GM23338 (cell line): ENCODE measurements at regions not wholly inside any gene's neighbourhood (a gene's known extent, or its start where the extent isn't known, plus 50 kb on each side); places are given as distances from the start of the nearest gene placed in this dataset.

Source experiments
- ATAC-seq: fragments of 200-7000 bp; cut with Tn5 transposase; 3 replicates; pipeline ENCODE4 v1.9.1; 2020
- DNase-seq: peaks from one replicate; pipeline ENCODE4 v3.0.0-alpha.2; 2015; ENCODE audit warnings: low spot score
- H2AFZ ChIP-seq: fragments of 200-600 bp; sonication (generic); 2 replicates; pipeline ENCODE4 v1.8.0; 2016; ENCODE audit warnings: antibody characterized with exemption, mild to moderate bottlenecking, moderate library complexity
- H3F3A ChIP-seq: fragments of 200-600 bp; sonication (generic); replicated peaks from 2 replicates; pipeline ENCODE4 v1.8.0; 2017; ENCODE audit warnings: antibody characterized with exemption, mixed run types, low read depth
- H3K27ac ChIP-seq: fragments of 200-600 bp; sonication (generic); 2 replicates; pipeline ENCODE4 v1.6.1; 2016; ENCODE audit warnings: low read depth
- H3K27me3 ChIP-seq: fragments of 200-600 bp; sonication (generic); 2 replicates; pipeline ENCODE4 v1.8.0; 2016; ENCODE audit warnings: mild to moderate bottlenecking, mixed run types, moderate library complexity; ENCODE audit not compliant: insufficient read depth
- H3K36me3 ChIP-seq: fragments of 200-600 bp; sonication (generic); 2 replicates; pipeline ENCODE4 v1.8.0; 2016; ENCODE audit warnings: mild to moderate bottlenecking; ENCODE audit not compliant: insufficient read depth
- H3K4me1 ChIP-seq: fragments of 200-600 bp; sonication (generic); 2 replicates; pipeline ENCODE4 v1.8.0; 2016; ENCODE audit warnings: mild to moderate bottlenecking, moderate library complexity; ENCODE audit not compliant: insufficient read depth
- H3K4me2 ChIP-seq: fragments of 200-600 bp; sonication (generic); 2 replicates; pipeline ENCODE4 v1.7.1; 2017; ENCODE audit warnings: mixed run types
- H3K4me3 ChIP-seq: fragments of 200-600 bp; sonication (generic); 2 replicates; pipeline ENCODE4 v1.6.1; 2016; ENCODE audit warnings: mixed run types
- H3K79me2 ChIP-seq: fragments of 200-600 bp; sonication (generic); replicated peaks from 2 replicates; pipeline ENCODE4 v1.8.0; 2017; ENCODE audit warnings: mild to moderate bottlenecking; ENCODE audit not compliant: insufficient read depth
- H3K9me2 ChIP-seq: fragments of 200-600 bp; sonication (generic); 2 replicates; pipeline ENCODE4 v1.8.0; 2017; ENCODE audit not compliant: insufficient read depth
- H4K20me1 ChIP-seq: fragments of 200-600 bp; sonication (generic); replicated peaks from 2 replicates; pipeline ENCODE4 v1.8.0; 2017; ENCODE audit warnings: mild to moderate bottlenecking; ENCODE audit not compliant: insufficient read depth
- H3K27ac Mint-ChIP-seq: 2 replicates; pipeline ENCODE4 v1.8.0; 2020; ENCODE audit warnings: inconsistent platforms, mild to moderate bottlenecking, moderate library complexity, mixed read lengths
- H3K27me3 Mint-ChIP-seq: 3 replicates; pipeline ENCODE4 v1.8.0; 2022; ENCODE audit warnings: low read depth, mild to moderate bottlenecking, moderate library complexity, mixed read lengths, inconsistent platforms; ENCODE audit not compliant: insufficient read depth, poor library complexity
- H3K36me3 Mint-ChIP-seq: 3 replicates; pipeline ENCODE4 v1.8.0; 2021; ENCODE audit warnings: low read depth, mild to moderate bottlenecking, inconsistent platforms, moderate library complexity, mixed read lengths
- H3K4me1 Mint-ChIP-seq: 3 replicates; pipeline ENCODE4 v1.8.0; 2020; ENCODE audit warnings: mild to moderate bottlenecking, inconsistent platforms, mixed read lengths
- H3K4me3 Mint-ChIP-seq: 3 replicates; pipeline ENCODE4 v1.8.0; 2021; ENCODE audit warnings: moderate library complexity, mild to moderate bottlenecking, inconsistent platforms, mixed read lengths
- H3K9me3 Mint-ChIP-seq: 3 replicates; pipeline ENCODE4 v1.8.0; 2020; ENCODE audit warnings: moderate library complexity, mild to moderate bottlenecking, inconsistent platforms, mixed read lengths
- CREB1 ChIP-seq: fragments of 250-450 bp; sonication (Bioruptor Pico); IDR thresholded peaks from 2 replicates; pipeline ENCODE4 v1.5.0; 2020; ENCODE audit warnings: low read depth, mild to moderate bottlenecking, moderate library complexity
- CTCF ChIP-seq, 2 experiments: fragments of 200-600 bp in 1 of 2; sonication (generic) in 1 of 2; conservative IDR thresholded peaks; 2 replicates each; pipeline versions ENCODE4 v1.5.1 to v1.6.1; 2016 to 2017; ENCODE audit warnings: antibody characterized with exemption in 2 of 2, low read depth in 2 of 2, mild to moderate bottlenecking in 2 of 2, moderate library complexity in 1 of 2
- ETS1 ChIP-seq: IDR thresholded peaks from 2 replicates; pipeline ENCODE4 v1.6.1; 2016; ENCODE audit warnings: antibody characterized with exemption
- EZH2 ChIP-seq: fragments of 200-600 bp; sonication (generic); IDR thresholded peaks from one replicate; pipeline ENCODE4 v1.8.0; 2017; ENCODE audit warnings: antibody characterized with exemption, mild to moderate bottlenecking, low read depth; ENCODE audit not compliant: unreplicated experiment
- EZH2phosphoT487 ChIP-seq: fragments of 200-600 bp; sonication (generic); IDR thresholded peaks from one replicate; pipeline ENCODE4 v1.8.1; 2018; ENCODE audit warnings: antibody characterized with exemption; ENCODE audit not compliant: unreplicated experiment
- JUNB ChIP-seq: IDR thresholded peaks from one replicate; pipeline ENCODE4 v1.6.1; 2016; ENCODE audit warnings: antibody characterized with exemption; ENCODE audit not compliant: unreplicated experiment
- NANOG ChIP-seq: IDR thresholded peaks from 2 replicates; pipeline ENCODE4 v1.6.1; 2016; ENCODE audit warnings: antibody characterized with exemption, borderline replicate concordance
- POLR2AphosphoS5 ChIP-seq: IDR thresholded peaks from 2 replicates; pipeline ENCODE4 v1.6.1; 2016; ENCODE audit warnings: antibody characterized with exemption, low read depth
- REST ChIP-seq: IDR thresholded peaks from one replicate; pipeline ENCODE4 v1.6.1; 2018; ENCODE audit warnings: antibody characterized with exemption; ENCODE audit not compliant: unreplicated experiment
- STAT1 ChIP-seq: IDR thresholded peaks from one replicate; pipeline ENCODE4 v1.6.1; 2016; ENCODE audit warnings: antibody characterized with exemption; ENCODE audit not compliant: unreplicated experiment
- ZNF114 ChIP-seq: fragments of 250-450 bp; sonication (Bioruptor Pico); IDR thresholded peaks from 2 replicates; pipeline ENCODE4 v1.5.0; 2020; ENCODE audit warnings: mild to moderate bottlenecking, moderate library complexity
- ZNF331 ChIP-seq: fragments of 250-450 bp; sonication (Bioruptor Pico); IDR thresholded peaks from 2 replicates; pipeline ENCODE4 v1.5.0; 2020; ENCODE audit warnings: low read depth, mild to moderate bottlenecking, moderate library complexity
- TF ChIP-seq, protein P1 (sequence below): fragments of 250-450 bp; sonication (Bioruptor Pico); IDR thresholded peaks from 2 replicates; pipeline ENCODE4 v1.5.0; 2020; ENCODE audit warnings: mild to moderate bottlenecking, moderate library complexity

DNA sequence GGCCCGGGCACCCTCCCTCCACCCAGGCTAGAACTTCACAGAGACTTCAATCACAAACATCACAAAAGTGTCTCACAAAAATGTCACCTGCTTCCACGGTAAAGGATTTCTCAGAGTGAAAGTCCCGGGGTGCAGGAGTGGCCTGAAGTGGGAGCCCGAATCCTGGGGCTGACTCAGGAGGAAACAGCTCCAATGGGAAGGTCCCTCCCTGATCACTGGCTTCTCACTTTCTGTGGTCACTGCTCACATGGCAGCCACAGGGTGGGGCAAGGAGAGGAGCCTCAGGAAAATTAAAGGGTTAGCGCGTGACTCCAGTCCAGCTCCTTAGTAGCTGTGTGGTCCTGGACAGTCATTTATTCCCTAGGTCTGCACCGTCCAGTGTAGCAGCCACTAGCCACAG, 564.5 kb upstream of the B3GAT1 start:
- no peak for DNase-seq
- ATAC-seq: no peak

More for the DNA sequence above, 564.5 kb upstream of the B3GAT1 start:
- Histone ChIP-seq H3K27ac (no peak overlapping the region), H3K4me2 (no peak overlapping the region), H2AFZ (no peak overlapping the region), H3K27me3 (no peaks in the 10 kb centered on the region), H3K4me3 (no peak overlapping the region), H4K20me1 (no peaks in the 10 kb centered on the region), H3F3A (no peaks in the 10 kb centered on the region), H3K36me3 (no peaks in the 10 kb centered on the region), H3K9me2 (0 out of 2 replicates have a peak, but pooled peaks cover 2% of the 10 kb centered on the region), H3K79me2 (no peaks in the 10 kb centered on the region), H3K4me1 (peaks cover 2% of the 10 kb centered on the region; the same call in 1 of the 2 replicates)
- Mint-ChIP-seq H3K4me3 (no peak overlapping the region), H3K4me1 (peaks cover 13% of the 10 kb centered on the region), H3K9me3 (no peaks in the 10 kb centered on the region), H3K27ac (no peak overlapping the region), H3K27me3 (peaks cover 2% of the 10 kb centered on the region), H3K36me3 (no peaks in the 10 kb centered on the region; the same call in 2 of the 3 replicates)
- TF ChIP-seq CREB1 (CRISPR knock-in tag) (no peak), CTCF (conservative IDR thresholded peaks at IDR 0.05; ENCODE audit: low read depth in 2 of 2) (no peak), EZH2 (no peak), ETS1 (no peak), STAT1 (no peak), POLR2AphosphoS5 (no peak), ZNF114 (CRISPR knock-in tag) (no peak), EZH2phosphoT487 (no peak), ZNF331 (no peak), REST (no peak), NANOG (no peak), JUNB (no peak)
- TF ChIP-seq, protein P1, sequence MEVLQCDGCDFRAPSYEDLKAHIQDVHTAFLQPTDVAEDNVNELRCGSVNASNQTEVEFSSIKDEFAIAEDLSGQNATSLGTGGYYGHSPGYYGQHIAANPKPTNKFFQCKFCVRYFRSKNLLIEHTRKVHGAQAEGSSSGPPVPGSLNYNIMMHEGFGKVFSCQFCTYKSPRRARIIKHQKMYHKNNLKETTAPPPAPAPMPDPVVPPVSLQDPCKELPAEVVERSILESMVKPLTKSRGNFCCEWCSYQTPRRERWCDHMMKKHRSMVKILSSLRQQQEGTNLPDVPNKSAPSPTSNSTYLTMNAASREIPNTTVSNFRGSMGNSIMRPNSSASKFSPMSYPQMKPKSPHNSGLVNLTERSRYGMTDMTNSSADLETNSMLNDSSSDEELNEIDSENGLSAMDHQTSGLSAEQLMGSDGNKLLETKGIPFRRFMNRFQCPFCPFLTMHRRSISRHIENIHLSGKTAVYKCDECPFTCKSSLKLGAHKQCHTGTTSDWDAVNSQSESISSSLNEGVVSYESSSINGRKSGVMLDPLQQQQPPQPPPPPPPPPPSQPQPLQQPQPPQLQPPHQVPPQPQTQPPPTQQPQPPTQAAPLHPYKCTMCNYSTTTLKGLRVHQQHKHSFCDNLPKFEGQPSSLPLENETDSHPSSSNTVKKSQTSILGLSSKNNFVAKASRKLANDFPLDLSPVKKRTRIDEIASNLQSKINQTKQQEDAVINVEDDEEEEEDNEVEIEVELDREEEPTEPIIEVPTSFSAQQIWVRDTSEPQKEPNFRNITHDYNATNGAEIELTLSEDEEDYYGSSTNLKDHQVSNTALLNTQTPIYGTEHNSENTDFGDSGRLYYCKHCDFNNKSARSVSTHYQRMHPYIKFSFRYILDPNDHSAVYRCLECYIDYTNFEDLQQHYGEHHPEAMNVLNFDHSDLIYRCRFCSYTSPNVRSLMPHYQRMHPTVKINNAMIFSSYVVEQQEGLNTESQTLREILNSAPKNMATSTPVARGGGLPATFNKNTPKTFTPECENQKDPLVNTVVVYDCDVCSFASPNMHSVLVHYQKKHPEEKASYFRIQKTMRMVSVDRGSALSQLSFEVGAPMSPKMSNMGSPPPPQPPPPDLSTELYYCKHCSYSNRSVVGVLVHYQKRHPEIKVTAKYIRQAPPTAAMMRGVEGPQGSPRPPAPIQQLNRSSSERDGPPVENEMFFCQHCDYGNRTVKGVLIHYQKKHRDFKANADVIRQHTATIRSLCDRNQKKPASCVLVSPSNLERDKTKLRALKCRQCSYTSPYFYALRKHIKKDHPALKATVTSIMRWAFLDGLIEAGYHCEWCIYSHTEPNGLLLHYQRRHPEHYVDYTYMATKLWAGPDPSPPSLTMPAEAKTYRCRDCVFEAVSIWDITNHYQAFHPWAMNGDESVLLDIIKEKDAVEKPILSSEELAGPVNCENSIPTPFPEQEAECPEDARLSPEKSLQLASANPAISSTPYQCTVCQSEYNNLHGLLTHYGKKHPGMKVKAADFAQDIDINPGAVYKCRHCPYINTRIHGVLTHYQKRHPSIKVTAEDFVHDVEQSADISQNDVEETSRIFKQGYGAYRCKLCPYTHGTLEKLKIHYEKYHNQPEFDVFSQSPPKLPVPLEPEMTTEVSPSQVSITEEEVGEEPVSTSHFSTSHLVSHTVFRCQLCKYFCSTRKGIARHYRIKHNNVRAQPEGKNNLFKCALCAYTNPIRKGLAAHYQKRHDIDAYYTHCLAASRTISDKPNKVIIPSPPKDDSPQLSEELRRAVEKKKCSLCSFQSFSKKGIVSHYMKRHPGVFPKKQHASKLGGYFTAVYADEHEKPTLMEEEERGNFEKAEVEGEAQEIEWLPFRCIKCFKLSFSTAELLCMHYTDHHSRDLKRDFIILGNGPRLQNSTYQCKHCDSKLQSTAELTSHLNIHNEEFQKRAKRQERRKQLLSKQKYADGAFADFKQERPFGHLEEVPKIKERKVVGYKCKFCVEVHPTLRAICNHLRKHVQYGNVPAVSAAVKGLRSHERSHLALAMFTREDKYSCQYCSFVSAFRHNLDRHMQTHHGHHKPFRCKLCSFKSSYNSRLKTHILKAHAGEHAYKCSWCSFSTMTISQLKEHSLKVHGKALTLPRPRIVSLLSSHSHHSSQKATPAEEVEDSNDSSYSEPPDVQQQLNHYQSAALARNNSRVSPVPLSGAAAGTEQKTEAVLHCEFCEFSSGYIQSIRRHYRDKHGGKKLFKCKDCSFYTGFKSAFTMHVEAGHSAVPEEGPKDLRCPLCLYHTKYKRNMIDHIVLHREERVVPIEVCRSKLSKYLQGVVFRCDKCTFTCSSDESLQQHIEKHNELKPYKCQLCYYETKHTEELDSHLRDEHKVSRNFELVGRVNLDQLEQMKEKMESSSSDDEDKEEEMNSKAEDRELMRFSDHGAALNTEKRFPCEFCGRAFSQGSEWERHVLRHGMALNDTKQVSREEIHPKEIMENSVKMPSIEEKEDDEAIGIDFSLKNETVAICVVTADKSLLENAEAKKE: no peak
